ENCODE measurements at regions not wholly inside any gene's neighbourhood (a gene's known extent, or its start where the extent isn't known, plus 50 kb on each side); places are given as distances from the start of the nearest gene placed in this dataset.

DNA sequence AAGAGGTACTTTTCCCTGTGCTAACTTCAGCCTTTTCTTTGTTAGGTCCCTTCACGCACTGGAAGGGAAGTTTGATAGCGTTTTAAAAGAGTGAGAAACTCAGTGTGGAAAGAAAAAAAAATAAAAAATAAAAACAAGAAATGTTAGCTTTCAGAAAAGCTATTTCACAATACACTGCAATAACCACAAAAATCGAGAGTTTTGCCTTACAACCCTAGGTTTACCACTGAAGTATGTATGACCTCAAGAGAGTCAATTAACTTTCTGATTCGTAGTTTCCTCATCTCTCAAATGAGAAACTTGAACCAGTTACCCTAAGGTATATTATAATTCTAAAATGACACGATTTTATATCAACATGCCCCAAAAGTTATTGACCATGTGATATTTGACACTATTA is 93.9 kb upstream of the JADE1 start:
- H3K36me3 Mint-ChIP-seq (ENCODE audit: low read depth), result no peaks in the 10 kb centered on the region
- no peaks in the 10 kb centered on the region for H3K9me3 Mint-ChIP-seq
- H3K4me3 Mint-ChIP-seq, result no peak overlapping the region
- POLR2A ChIA-PET, result no interaction called here
- no peak overlapping the region for H3K27ac Mint-ChIP-seq
- H3K4me1 Mint-ChIP-seq, result peaks cover 4% of the 10 kb centered on the region
- CTCF ChIA-PET, result interaction anchor here (0.6 kb wide), 1 partner anchor 656 kb away, joined by 3 read pairs; no protein-coding TSS in a partner anchor
- H3K27me3 Mint-ChIP-seq, result peaks cover 3% of the 10 kb centered on the region
- DNase-seq, result no peak

DNA sequence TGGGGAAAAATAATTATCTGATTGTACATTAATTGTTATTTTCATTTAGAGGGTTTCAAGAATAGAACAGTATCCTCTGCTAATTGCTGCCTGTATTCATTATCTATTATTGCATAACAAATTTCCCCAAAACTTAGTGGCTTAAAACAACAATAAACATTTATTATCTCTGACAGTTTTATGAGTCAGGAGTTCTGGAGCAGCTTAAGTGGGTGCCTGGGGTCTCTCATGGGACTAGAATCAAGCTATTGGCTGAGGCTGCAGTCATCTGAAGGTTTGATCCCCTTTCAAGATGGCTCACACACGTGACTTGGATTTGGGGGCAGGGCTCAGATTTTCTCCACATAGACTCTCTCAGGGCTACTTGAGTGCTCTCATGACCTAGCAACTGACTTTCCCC is 98.1 kb upstream of the JADE1 start:
- DNase-seq, result no peak
- Mint-ChIP-seq H3K4me1 (peaks cover 16% of the 10 kb centered on the region), H3K4me3 (no peak overlapping the region), H3K9me3 (no peaks in the 10 kb centered on the region), H3K27me3 (no peaks in the 10 kb centered on the region), H3K27ac (no peak overlapping the region), H3K36me3 (ENCODE audit: low read depth) (no peaks in the 10 kb centered on the region)
- POLR2A ChIA-PET, result no interaction called here
- CTCF ChIA-PET, result no interaction called here

DNA sequence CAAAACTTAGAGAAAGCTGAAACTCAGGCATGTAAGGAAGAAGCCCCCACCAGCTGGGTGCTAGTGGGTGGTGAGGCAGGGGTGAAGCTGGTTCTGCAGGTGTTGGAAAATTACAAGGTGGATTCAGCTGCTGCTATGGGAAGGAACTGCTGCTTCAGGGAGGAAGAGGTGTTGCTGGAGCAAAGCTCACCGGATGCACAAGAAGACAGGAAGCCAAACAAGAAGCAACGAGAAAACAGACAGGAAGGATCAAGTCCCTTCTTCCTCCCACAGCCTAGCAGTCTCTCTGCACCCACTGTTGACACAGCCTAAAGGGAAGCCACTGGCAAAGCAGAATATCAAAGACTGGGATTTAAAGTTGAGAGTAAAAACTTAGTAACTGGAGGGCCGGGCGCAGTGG is 100.2 kb upstream of the JADE1 start:
- Mint-ChIP-seq H3K27me3 (no peaks in the 10 kb centered on the region), H3K4me3 (no peak overlapping the region), H3K27ac (peak overlapping the region; percentile 81), H3K36me3 (ENCODE audit: low read depth) (no peaks in the 10 kb centered on the region), H3K9me3 (no peaks in the 10 kb centered on the region), H3K4me1 (peaks cover 16% of the 10 kb centered on the region)
- POLR2A ChIA-PET, result no interaction called here
- peak; percentile 7 for DNase-seq
- CTCF ChIA-PET, result interaction anchor here (1.2 kb wide), 1 partner anchor 45 kb away, joined by 3 read pairs; no protein-coding TSS in a partner anchor

DNA sequence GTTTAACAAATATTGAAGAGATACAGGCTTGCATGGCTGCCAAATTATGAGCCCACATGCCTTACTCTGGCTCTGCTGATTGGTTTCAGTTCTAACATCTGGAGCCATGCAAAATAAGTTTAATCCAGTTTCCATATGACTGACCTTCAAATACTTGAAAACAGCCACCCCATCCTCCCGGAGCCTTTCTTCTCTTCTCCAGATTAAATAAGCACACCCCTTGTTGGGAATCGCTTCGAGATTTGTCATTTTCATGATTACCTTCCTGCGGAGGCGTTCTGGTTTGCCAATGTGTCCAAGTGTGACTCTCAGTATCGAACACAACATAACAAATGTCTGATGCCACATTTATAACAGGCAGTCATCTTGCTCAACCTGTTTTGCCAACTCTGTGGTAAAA is 101.6 kb upstream of the JADE1 start:
- ChIA-PET POLR2A (no interaction called here), CTCF (no interaction called here)
- peaks cover 12% of the 10 kb centered on the region for H3K4me1 Mint-ChIP-seq

DNA sequence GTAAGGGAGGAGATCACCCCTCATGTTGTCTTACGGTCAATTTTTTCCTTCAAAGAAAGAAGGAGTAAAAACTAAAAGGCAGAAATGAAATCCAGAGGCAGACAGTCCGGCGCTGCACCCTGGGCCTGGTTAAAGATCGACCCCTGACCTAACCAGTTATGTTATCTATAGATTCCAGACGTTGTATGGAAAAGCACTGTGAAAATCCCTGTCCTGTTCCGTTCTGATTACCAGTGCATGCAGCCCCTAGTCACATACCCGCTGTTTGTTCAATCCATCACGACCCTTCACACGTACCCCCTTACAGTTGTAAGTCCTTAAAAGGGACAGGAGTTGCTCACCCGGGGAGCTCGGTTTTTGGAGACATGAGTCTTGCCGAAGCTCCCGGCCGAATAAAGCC is 105.6 kb upstream of the JADE1 start:
- Mint-ChIP-seq H3K27me3 (no peaks in the 10 kb centered on the region), H3K4me1 (peaks cover 2% of the 10 kb centered on the region), H3K4me3 (no peak overlapping the region), H3K36me3 (ENCODE audit: low read depth) (no peaks in the 10 kb centered on the region), H3K9me3 (no peaks in the 10 kb centered on the region), H3K27ac (no peak overlapping the region)
- ChIA-PET POLR2A (interaction anchor here (0.6 to 0.7 kb wide), 2 partner anchors 64 to 314 kb away, joined by 3 read pairs; no protein-coding TSS in a partner anchor), CTCF (interaction anchor here (0.9 kb wide), 1 partner anchor 17 kb away, joined by 3 read pairs; no protein-coding TSS in a partner anchor)
- no peak for DNase-seq

More for the DNA sequence above, 101.6 kb upstream of the JADE1 start:
- no peak overlapping the region for H3K27ac Mint-ChIP-seq
- no peaks in the 10 kb centered on the region for H3K9me3 Mint-ChIP-seq
- H3K4me3 Mint-ChIP-seq, result no peak overlapping the region
- H3K36me3 Mint-ChIP-seq (ENCODE audit: low read depth), result no peaks in the 10 kb centered on the region
- H3K27me3 Mint-ChIP-seq, result no peaks in the 10 kb centered on the region
- DNase-seq, result no peak

DNA sequence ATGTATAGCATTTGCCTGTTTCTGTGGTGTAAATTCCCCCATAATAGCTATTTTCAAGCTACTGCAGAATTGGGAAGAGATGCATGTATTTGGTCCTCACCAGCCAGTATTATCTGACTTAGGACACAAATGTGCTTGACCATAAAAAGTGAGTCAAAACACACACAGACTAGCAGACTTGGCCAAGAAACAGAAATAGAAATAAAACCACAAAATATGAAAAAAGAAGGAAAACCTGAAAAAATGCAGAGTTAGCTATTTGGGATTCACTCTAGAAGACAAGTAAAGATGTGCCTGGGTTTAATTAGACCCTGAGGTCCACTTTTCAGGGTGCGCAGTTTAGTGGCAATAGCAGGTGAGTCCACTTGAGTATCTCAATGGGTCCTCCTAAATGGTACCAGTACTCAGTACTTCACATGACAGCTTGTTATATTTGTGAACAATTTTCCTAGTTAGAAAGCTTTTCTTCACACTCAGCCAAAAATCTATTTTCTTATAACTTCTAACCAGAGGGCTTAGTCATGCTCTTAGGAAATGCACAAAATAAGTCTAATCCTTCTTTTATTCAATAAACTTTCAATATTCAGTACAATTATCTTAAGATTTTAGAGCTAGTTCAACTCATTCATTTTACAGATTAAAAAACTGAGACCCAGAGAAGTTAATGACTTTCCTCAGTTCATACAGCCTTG is 108.7 kb upstream of the JADE1 start:
- H3K27ac Mint-ChIP-seq, result no peak overlapping the region
- no peaks in the 10 kb centered on the region for H3K36me3 Mint-ChIP-seq (ENCODE audit: low read depth)
- no peak for DNase-seq
- no peak overlapping the region for H3K4me3 Mint-ChIP-seq
- H3K4me1 Mint-ChIP-seq, result no peaks in the 10 kb centered on the region
- POLR2A ChIA-PET, result no interaction called here
- H3K27me3 Mint-ChIP-seq, result no peaks in the 10 kb centered on the region
- CTCF ChIA-PET, result interaction anchor here (0.6 kb wide), 1 partner anchor 138 kb away, joined by 4 read pairs; no protein-coding TSS in a partner anchor
- H3K9me3 Mint-ChIP-seq, result no peaks in the 10 kb centered on the region

DNA sequence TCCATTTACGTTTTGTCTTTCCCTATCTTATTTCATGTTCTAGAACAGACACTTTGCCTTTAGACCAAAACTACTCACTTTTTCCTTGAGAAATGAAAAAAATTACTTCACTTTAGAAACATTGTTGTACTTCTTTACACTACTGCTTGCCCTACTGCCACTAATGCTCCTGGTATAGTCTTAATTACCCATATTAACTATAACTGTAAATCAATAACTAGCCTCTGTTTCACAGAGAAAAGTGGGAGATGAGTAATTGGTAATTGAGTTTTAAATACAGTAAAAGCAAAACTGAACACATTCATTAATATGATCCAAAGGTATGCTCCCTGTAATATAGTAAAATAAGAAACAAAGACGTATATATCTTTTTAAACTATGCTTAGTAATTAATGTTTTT is 111.1 kb upstream of the JADE1 start:
- Mint-ChIP-seq H3K4me1 (no peaks in the 10 kb centered on the region), H3K27me3 (no peaks in the 10 kb centered on the region), H3K27ac (no peak overlapping the region), H3K9me3 (no peaks in the 10 kb centered on the region), H3K4me3 (no peak overlapping the region), H3K36me3 (ENCODE audit: low read depth) (no peaks in the 10 kb centered on the region)
- no peak for DNase-seq
- ChIA-PET CTCF (no interaction called here), POLR2A (no interaction called here)

DNA sequence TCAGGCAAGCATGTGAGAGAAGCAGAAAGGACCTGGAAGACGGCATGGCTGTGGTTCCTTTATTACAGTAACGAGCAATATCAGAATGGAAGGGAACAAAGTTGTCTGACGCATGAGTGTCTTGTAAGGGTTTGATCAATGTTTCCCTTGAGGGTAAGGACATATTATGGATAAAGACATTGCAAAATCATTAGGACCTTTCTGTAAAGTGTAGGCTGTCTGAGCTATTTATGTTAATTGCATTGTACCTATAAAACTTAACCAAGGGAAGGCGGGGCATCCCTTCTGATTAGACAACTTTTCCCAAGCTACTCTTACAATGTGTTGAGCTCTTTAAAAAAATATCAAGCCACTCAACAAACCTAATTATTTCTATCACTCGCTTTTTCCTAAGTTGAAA is 112.2 kb upstream of the JADE1 start:
- ChIA-PET CTCF (interaction anchor here (1.2 kb wide), 1 partner anchor 8 kb away, joined by 3 read pairs; no protein-coding TSS in a partner anchor), POLR2A (no interaction called here)
- Mint-ChIP-seq H3K27me3 (no peaks in the 10 kb centered on the region), H3K36me3 (ENCODE audit: low read depth) (no peaks in the 10 kb centered on the region), H3K27ac (no peak overlapping the region), H3K4me1 (no peaks in the 10 kb centered on the region), H3K9me3 (no peaks in the 10 kb centered on the region), H3K4me3 (no peak overlapping the region)
- no peak for DNase-seq

DNA sequence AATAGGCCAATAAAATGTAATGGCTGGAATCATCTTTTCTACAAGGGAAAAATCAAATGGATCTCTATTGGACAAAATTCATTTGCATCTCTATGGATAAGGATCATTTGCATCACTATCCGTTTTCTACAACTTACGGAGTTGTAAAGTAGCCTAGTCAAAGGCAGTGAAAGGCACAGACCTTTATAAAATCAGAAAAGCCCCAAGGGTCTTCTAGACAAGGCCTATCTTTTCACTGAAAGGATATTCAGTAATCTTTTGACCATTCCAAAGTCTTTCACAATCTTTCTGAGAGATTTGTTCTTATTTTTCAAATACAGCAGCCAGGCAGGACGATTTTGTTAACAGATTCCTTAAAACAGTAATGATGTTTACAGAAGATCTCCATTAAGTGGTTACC is 119.5 kb upstream of the JADE1 start:
- Mint-ChIP-seq H3K4me1 (no peaks in the 10 kb centered on the region), H3K36me3 (ENCODE audit: low read depth) (no peaks in the 10 kb centered on the region), H3K4me3 (no peak overlapping the region), H3K27me3 (no peaks in the 10 kb centered on the region), H3K27ac (no peak overlapping the region), H3K9me3 (peaks cover under 1% of the 10 kb centered on the region)
- POLR2A ChIA-PET, result no interaction called here
- CTCF ChIA-PET, result no interaction called here
- DNase-seq, result no peak

DNA sequence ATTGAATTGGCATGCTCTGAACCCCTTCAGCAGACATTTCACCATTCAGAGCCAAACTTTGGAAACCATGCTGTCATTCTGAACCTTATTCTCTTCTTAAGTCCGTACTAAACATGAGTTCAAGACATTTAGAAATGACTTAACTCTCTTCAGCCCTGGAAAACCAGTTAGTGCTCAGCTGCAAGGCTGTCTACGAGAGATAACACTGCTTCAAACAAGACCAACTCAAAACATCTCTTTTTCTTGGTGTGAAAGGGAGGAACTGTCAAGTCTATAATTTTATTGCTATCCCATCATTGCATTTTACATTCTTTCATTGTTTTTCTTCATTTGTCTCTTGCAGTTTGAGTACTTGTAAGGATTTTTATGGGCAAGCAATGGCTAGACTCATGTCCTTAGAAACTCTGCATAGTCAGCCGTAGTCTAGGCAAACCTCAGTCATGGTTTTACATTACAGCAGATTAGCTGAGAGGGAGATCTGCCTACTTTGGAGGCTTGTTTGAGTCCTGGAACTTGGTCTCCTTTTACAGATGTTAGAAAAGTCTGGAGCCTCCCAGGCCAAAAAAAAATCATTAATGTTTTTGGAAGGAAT is 120.6 kb upstream of the JADE1 start:
- no peak overlapping the region for H3K27ac Mint-ChIP-seq
- POLR2A ChIA-PET, result no interaction called here
- CTCF ChIA-PET, result interaction anchor here (0.6 kb wide), 1 partner anchor 279 kb away, joined by 3 read pairs; no protein-coding TSS in a partner anchor

DNA sequence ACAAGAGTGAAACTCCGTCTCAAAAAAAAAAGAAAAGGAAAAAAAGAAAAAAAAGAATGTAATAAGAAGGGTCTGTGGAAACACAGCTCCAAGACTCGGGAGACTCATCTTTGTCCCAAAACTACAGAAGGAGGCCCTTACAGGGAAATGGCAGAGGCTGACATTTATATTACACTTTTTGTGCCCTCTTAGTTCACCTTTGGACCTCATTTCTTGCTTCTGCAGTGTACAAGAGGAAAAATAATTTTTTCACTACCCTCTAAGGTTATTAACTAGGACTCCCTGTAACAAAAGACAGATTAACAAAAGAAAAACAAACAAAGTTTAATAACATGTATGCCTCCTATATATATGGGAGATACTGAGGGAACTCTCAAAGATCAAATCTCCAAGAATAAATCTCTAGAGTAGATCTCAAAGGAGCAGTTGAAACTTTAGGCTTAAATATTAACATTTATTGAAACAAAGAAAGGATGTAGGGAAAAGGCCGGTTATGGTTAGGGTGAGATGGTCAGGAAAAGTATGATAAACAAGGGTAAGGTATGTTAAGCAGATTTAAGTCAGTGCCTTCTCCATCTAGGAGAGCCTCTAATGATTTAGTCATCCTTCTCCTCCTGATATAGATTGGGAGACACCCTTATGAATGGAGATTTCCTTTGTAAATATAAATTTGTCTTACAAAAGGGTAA is 121.3 kb upstream of the JADE1 start:
- Mint-ChIP-seq H3K9me3 (peaks cover 2% of the 10 kb centered on the region), H3K4me1 (no peaks in the 10 kb centered on the region), H3K36me3 (ENCODE audit: low read depth) (no peaks in the 10 kb centered on the region), H3K4me3 (no peak overlapping the region), H3K27ac (no peak overlapping the region), H3K27me3 (peaks cover 3% of the 10 kb centered on the region)
- ChIA-PET CTCF (no interaction called here), POLR2A (no interaction called here)
- DNase-seq, result no peak

More for the DNA sequence above, 120.6 kb upstream of the JADE1 start:
- no peaks in the 10 kb centered on the region for H3K4me1 Mint-ChIP-seq
- H3K9me3 Mint-ChIP-seq, result peaks cover 2% of the 10 kb centered on the region
- H3K4me3 Mint-ChIP-seq, result no peak overlapping the region
- no peaks in the 10 kb centered on the region for H3K36me3 Mint-ChIP-seq (ENCODE audit: low read depth)
- DNase-seq, result no peak
- peaks cover 3% of the 10 kb centered on the region for H3K27me3 Mint-ChIP-seq

DNA sequence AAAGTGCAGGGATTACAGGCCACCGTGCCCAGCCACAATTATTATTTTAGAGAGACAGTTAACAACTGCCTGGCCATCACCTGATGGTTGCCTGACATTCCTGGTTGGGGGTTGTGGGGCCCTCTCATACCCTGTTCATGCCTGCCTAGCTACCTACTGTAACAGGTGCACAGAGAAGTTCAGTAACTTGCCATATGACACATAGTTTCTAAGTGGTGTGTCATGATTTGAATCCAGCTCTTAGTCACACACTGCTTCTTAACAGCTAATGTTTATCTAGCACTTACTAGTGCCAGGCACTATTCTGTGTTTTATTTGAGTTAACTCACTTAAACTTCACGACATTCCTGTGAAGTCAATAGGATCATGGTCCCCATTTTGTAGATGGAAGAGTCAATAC is 122.7 kb upstream of the JADE1 start:
- ChIA-PET POLR2A (no interaction called here), CTCF (interaction anchor here (0.7 kb wide), 1 partner anchor 17 kb away, joined by 3 read pairs; no protein-coding TSS in a partner anchor)
- Mint-ChIP-seq H3K9me3 (peaks cover 2% of the 10 kb centered on the region), H3K36me3 (ENCODE audit: low read depth) (no peaks in the 10 kb centered on the region), H3K27ac (no peak overlapping the region), H3K4me3 (no peak overlapping the region), H3K27me3 (peaks cover 3% of the 10 kb centered on the region), H3K4me1 (no peaks in the 10 kb centered on the region)
- no peak for DNase-seq

DNA sequence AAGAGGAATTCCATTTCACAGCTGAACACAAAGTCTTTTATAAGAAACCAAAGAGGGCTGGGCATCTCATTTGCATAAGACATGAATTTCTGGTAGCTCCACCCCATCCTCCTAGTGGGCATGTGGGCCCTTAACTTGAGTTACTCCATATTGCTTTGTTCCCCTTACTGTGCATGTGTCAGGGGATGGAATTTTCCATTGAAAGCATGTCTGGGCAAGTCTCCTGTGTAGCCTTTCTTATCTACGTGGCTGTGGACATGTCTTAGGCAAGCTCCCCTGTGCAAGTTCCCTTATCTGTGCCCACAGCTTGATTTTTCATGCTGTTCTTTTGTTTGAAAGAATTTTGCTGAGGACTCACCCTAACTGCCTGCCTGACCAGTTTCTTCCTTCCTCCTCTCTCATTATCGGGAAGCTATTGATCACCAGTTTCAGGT is 123.5 kb upstream of the JADE1 start:
- CTCF ChIA-PET, result interaction anchor here (0.7 kb wide), 1 partner anchor 18 kb away, joined by 3 read pairs; no protein-coding TSS in a partner anchor
- H3K27me3 Mint-ChIP-seq, result peaks cover 3% of the 10 kb centered on the region
- no peak overlapping the region for H3K27ac Mint-ChIP-seq
- H3K36me3 Mint-ChIP-seq (ENCODE audit: low read depth), result no peaks in the 10 kb centered on the region
- H3K4me3 Mint-ChIP-seq, result no peak overlapping the region
- no peak for DNase-seq
- no peaks in the 10 kb centered on the region for H3K4me1 Mint-ChIP-seq
- peaks cover 2% of the 10 kb centered on the region for H3K9me3 Mint-ChIP-seq
- POLR2A ChIA-PET, result no interaction called here
